ENCODE measurements at regions not wholly inside any gene's neighbourhood (a gene's known extent, or its start where the extent isn't known, plus 50 kb on each side); places are given as distances from the start of the nearest gene placed in this dataset.

- TF ChIP-seq, protein P1, sequence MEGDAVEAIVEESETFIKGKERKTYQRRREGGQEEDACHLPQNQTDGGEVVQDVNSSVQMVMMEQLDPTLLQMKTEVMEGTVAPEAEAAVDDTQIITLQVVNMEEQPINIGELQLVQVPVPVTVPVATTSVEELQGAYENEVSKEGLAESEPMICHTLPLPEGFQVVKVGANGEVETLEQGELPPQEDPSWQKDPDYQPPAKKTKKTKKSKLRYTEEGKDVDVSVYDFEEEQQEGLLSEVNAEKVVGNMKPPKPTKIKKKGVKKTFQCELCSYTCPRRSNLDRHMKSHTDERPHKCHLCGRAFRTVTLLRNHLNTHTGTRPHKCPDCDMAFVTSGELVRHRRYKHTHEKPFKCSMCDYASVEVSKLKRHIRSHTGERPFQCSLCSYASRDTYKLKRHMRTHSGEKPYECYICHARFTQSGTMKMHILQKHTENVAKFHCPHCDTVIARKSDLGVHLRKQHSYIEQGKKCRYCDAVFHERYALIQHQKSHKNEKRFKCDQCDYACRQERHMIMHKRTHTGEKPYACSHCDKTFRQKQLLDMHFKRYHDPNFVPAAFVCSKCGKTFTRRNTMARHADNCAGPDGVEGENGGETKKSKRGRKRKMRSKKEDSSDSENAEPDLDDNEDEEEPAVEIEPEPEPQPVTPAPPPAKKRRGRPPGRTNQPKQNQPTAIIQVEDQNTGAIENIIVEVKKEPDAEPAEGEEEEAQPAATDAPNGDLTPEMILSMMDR (IDR thresholded peaks at IDR 0.05; ENCODE audit: poor library complexity, severe bottlenecking) = no peak
- TF ChIP-seq EP300 (conservative IDR thresholded peaks at IDR 0.05; ENCODE audit: poor library complexity, severe bottlenecking) (no peak), MXI1 (conservative IDR thresholded peaks at IDR 0.05; ENCODE audit: poor library complexity, severe bottlenecking) (no peak), REST (IDR thresholded peaks at IDR 0.05; ENCODE audit: borderline replicate concordance) (no peak), POLR2AphosphoS5 (IDR thresholded peaks at IDR 0.05) (no peak)
These were observed 207.1 kb downstream of the UACA start for GRCh38 chr15:70556151-70556741.

Measured in neural cell (in vitro differentiated cells).